GM12878 (cell line): ENCODE measurements at regions not wholly inside any gene's neighbourhood (a gene's known extent, or its start where the extent isn't known, plus 50 kb on each side); places are given as distances from the start of the nearest gene placed in this dataset.

Experiments used
- ATAC-seq: fragments of 200-7000 bp; cut with Tn5 transposase; 3 replicates; pipeline ENCODE4 v1.9.1; 2020; ENCODE audit warnings: mild to moderate bottlenecking, moderate library complexity
- BruUV-seq: library from RNA; stranded (reverse); fragments of 400-500 nt; replicated peaks from 2 replicates; lab custom pipeline; 2021; lab: Mats Ljungman, UMichigan
- CTCF ChIA-PET: fragments of 300-600 bp; sonication (Branson Sonifier 250); formaldehyde crosslinking; extraction: SDS; loops from one replicate; lab custom pipeline; 2021; ENCODE audit warnings: inconsistent platforms; lab: Yijun Ruan, JAX
- POLR2A ChIA-PET: fragments of 350-600 bp; formaldehyde crosslinking; extraction: SDS; loops from one replicate; lab custom pipeline; 2021; ENCODE audit warnings: inconsistent platforms; lab: Charles Lee
- RAD21 ChIA-PET: fragments of 300-600 bp; sonication (Branson Sonifier 250); formaldehyde crosslinking; loops from one replicate; lab custom pipeline; 2023; ENCODE audit warnings: antibody characterized with exemption; ENCODE audit not compliant: unreplicated experiment; lab: Charles Lee
- SMC1A ChIA-PET: fragments of 300-600 bp; sonication (Branson Sonifier 250); formaldehyde crosslinking; loops from one replicate; lab custom pipeline; 2023; ENCODE audit not compliant: unreplicated experiment, uncharacterized antibody; lab: Charles Lee
- DNase-seq: peaks from one replicate; pipeline ENCODE4 v3.0.0-alpha.2; 2011; ENCODE audit warnings: low read depth, low spot score
- FAIRE-seq: peaks from 3 replicates; lab custom pipeline; 2011; peaks lifted over from hg19 to GRCh38; lab: Jason Lieb, UNC
- H2AFZ ChIP-seq: 2 replicates; pipeline ENCODE4 v1.6.0; 2011; ENCODE audit warnings: low read depth, low read length, control low read depth; ENCODE audit not compliant: control insufficient read depth
- H3K27ac ChIP-seq: 2 replicates; pipeline ENCODE4 v1.5.1; 2011; ENCODE audit warnings: control low read depth; ENCODE audit not compliant: control insufficient read depth, insufficient read depth
- H3K27me3 ChIP-seq, 2 experiments: replicated peaks in 1 of 2; 2 replicates each; pipeline versions ENCODE4 v1.6.0 to v1.6.1; 2011; ENCODE audit warnings: low read length in 1 of 2; ENCODE audit not compliant: control insufficient read depth in 2 of 2, insufficient read depth in 2 of 2
- H3K36me3 ChIP-seq, 2 experiments: 2 replicates each; pipeline ENCODE4 v1.5.1; 2011; ENCODE audit warnings: low read length in 1 of 2; ENCODE audit not compliant: control insufficient read depth in 2 of 2, insufficient read depth in 2 of 2
- H3K4me1 ChIP-seq: 2 replicates; pipeline ENCODE4 v1.6.1; 2011; ENCODE audit warnings: mild to moderate bottlenecking, low read length, moderate library complexity, mixed read lengths; ENCODE audit not compliant: control insufficient read depth, insufficient read depth
- H3K4me2 ChIP-seq: 2 replicates; pipeline ENCODE4 v1.6.0; 2011; ENCODE audit warnings: control low read depth; ENCODE audit not compliant: control insufficient read depth, insufficient read depth
- H3K4me3 ChIP-seq: fragments of 200-600 bp; sonication (generic); 2 replicates; pipeline ENCODE4 v1.5.1; 2016
- H3K79me2 ChIP-seq: 2 replicates; pipeline ENCODE4 v1.6.0; 2011; ENCODE audit warnings: low read length; ENCODE audit not compliant: control insufficient read depth, insufficient read depth
- H3K9ac ChIP-seq: 2 replicates; pipeline ENCODE4 v1.8.0; 2011; ENCODE audit warnings: low read length, control low read depth, mixed read lengths; ENCODE audit not compliant: control insufficient read depth, insufficient read depth
- H3K9me3 ChIP-seq: replicated peaks from 3 replicates; pipeline ENCODE4 v1.5.1; 2011; ENCODE audit warnings: mild to moderate bottlenecking, low read length; ENCODE audit not compliant: control insufficient read depth, insufficient read depth
- H4K20me1 ChIP-seq: 2 replicates; pipeline ENCODE4 v1.6.0; 2011; ENCODE audit not compliant: control insufficient read depth, insufficient read depth
- CBX3 ChIP-seq: fragments of 200-600 bp; sonication (generic); IDR thresholded peaks from 2 replicates; pipeline ENCODE4 v1.6.1; 2016; ENCODE audit warnings: low read depth, borderline replicate concordance
- CHD1 ChIP-seq: IDR thresholded peaks from 2 replicates; pipeline ENCODE4 v1.6.1; 2012; ENCODE audit warnings: low read depth, low read length, improper control_type of control experiment
- CHD4 ChIP-seq: fragments of 200-600 bp; sonication (generic); IDR thresholded peaks from 2 replicates; pipeline ENCODE4 v1.6.1; 2016; ENCODE audit warnings: mild to moderate bottlenecking
- IRF4 ChIP-seq: IDR thresholded peaks from 2 replicates; pipeline ENCODE4 v1.6.1; 2011; ENCODE audit warnings: low read depth, low read length
- JUNB ChIP-seq: IDR thresholded peaks from 2 replicates; pipeline ENCODE4 v1.6.1; 2016; ENCODE audit warnings: antibody characterized with exemption, mild to moderate bottlenecking
- MEF2A ChIP-seq: IDR thresholded peaks from 2 replicates; pipeline ENCODE4 v1.6.1; 2011; ENCODE audit warnings: low read depth, mild to moderate bottlenecking, low read length, moderate library complexity; ENCODE audit not compliant: insufficient read depth
- MXI1 ChIP-seq: fragments of 150-350 bp; IDR thresholded peaks from 2 replicates; pipeline ENCODE4 v1.6.1; 2011; ENCODE audit warnings: low read depth, mild to moderate bottlenecking, inconsistent platforms, low read length, improper control_type of control experiment
- NKRF ChIP-seq: fragments of 450-650 bp; conservative IDR thresholded peaks from 2 replicates; pipeline ENCODE4 v1.6.1; 2017; ENCODE audit warnings: mild to moderate bottlenecking, moderate library complexity
- NR2F1 ChIP-seq: fragments of 450-650 bp; conservative IDR thresholded peaks from 2 replicates; pipeline ENCODE4 v1.6.1; 2017; ENCODE audit warnings: mild to moderate bottlenecking
- PML ChIP-seq: IDR thresholded peaks from 2 replicates; pipeline ENCODE4 v1.6.1; 2012; ENCODE audit warnings: low read length, inconsistent platforms
- POLR2A ChIP-seq: IDR thresholded peaks from 2 replicates; pipeline ENCODE4 v1.6.1; 2011; ENCODE audit warnings: low read depth, mild to moderate bottlenecking, low read length
- POLR2AphosphoS2 ChIP-seq: IDR thresholded peaks from 2 replicates; pipeline ENCODE4 v1.6.1; 2011; ENCODE audit warnings: low read depth, mild to moderate bottlenecking, low read length, improper control_type of control experiment, moderate library complexity
- POLR2AphosphoS5 ChIP-seq: IDR thresholded peaks from 2 replicates; pipeline ENCODE4 v1.6.1; 2011; ENCODE audit warnings: mild to moderate bottlenecking, low read length, inconsistent platforms
- POU2F2 ChIP-seq: IDR thresholded peaks from 3 replicates; pipeline ENCODE4 v1.6.1; 2011; ENCODE audit warnings: low read depth, mild to moderate bottlenecking, low read length, borderline replicate concordance
- RFX5 ChIP-seq: IDR thresholded peaks from 2 replicates; pipeline ENCODE4 v1.6.1; 2011; ENCODE audit warnings: low read depth, low read length, improper control_type of control experiment
- YBX1 ChIP-seq: fragments of 450-650 bp; IDR thresholded peaks from 2 replicates; pipeline ENCODE4 v1.6.1; 2016; ENCODE audit warnings: antibody characterized with exemption
- ZNF207 ChIP-seq: fragments of 450-650 bp; IDR thresholded peaks from 2 replicates; pipeline ENCODE4 v1.6.1; 2014; ENCODE audit warnings: antibody characterized with exemption, mild to moderate bottlenecking, borderline replicate concordance
- ZNF24 ChIP-seq: fragments of 450-650 bp; IDR thresholded peaks from 2 replicates; pipeline ENCODE4 v1.6.1; 2017; ENCODE audit warnings: antibody characterized with exemption, mild to moderate bottlenecking
- WGBS: methylation state at CpG from one replicate; pipeline ENCODE4 v1.1.6; 2016; ENCODE audit warnings: low lambda C conversion rate; ENCODE audit not compliant: insufficient replicate concordance, insufficient coverage; ENCODE audit errors: missing lambda C conversion rate; 5-methylcytosine and 5-hydroxymethylcytosine counted together
- in situ Hi-C: fragments of 300-500 bp; cut with MboI; formaldehyde crosslinking; loops from 9 replicates; pipeline ENCODE4 v1.14.3; 2018; ENCODE audit warnings: mixed read lengths
- intact Hi-C: fragments of 100-400 bp; cut with micrococcal nuclease; formaldehyde crosslinking; loops from one replicate; pipeline ENCODE4 v1.14.2; 2022; ENCODE audit not compliant: unreplicated experiment
- TF ChIP-seq, protein P1 (sequence below): IDR thresholded peaks from 2 replicates; pipeline ENCODE4 v1.6.1; 2011; ENCODE audit warnings: borderline replicate concordance, low read depth, mild to moderate bottlenecking, moderate library complexity, mixed read lengths, low read length; ENCODE audit not compliant: insufficient read depth; ENCODE audit errors: extremely low read length

GRCh38 chr22:48373626-48374173 lies 1454.0 kb downstream of the BRD1 start:
- H3K36me3 ChIP-seq: no peaks in the 10 kb centered on the region
- ATAC-seq (no peak), DNase-seq (no peak), FAIRE-seq (no peak)
- intact Hi-C loops (no loop called here), in situ Hi-C loops (no loop called here)
- no peaks in the 10 kb centered on the region for H3K4me1 ChIP-seq
- no peaks in the 10 kb centered on the region for H3K79me2 ChIP-seq
- H3K9ac ChIP-seq: no peak overlapping the region
- H2AFZ ChIP-seq: no peak overlapping the region
- WGBS: 8% methylated on average over 12 of the region's 12 CpGs
- ChIA-PET SMC1A (no interaction called here), CTCF (no interaction called here), RAD21 (no interaction called here), POLR2A (no interaction called here)
- H3K4me3 ChIP-seq: no peak overlapping the region
- H3K27ac ChIP-seq: no peak overlapping the region
- TF ChIP-seq YBX1: no peak
- TF ChIP-seq CBX3: no peak
- no peak for TF ChIP-seq POLR2AphosphoS2
- no peak for TF ChIP-seq POLR2A
- TF ChIP-seq ZNF24: no peak
- TF ChIP-seq MEF2A: no peak
- no peak for TF ChIP-seq NKRF
- no TSS peak for BruUV-seq
- H3K9me3 ChIP-seq: no peaks in the 10 kb centered on the region; the same call in 2 of the 3 replicates
- no peaks in the 10 kb centered on the region for H3K27me3 ChIP-seq
- H3K4me2 ChIP-seq: no peak overlapping the region
- no peaks in the 10 kb centered on the region for H4K20me1 ChIP-seq

GRCh38 chr22:48372390-48372789 lies 1455.3 kb downstream of the BRD1 start:
- WGBS: 33% methylated on average over 7 of the region's 7 CpGs
- intact Hi-C loops: no loop called here
- no peak for FAIRE-seq
- no peak for ATAC-seq
- POLR2A ChIA-PET: no interaction called here
- no peak overlapping the region for H3K27ac ChIP-seq
- no peaks in the 10 kb centered on the region for H3K36me3 ChIP-seq
- H4K20me1 ChIP-seq: no peaks in the 10 kb centered on the region
- no peaks in the 10 kb centered on the region; the same call in 2 of the 3 replicates for H3K9me3 ChIP-seq
- H3K79me2 ChIP-seq: no peaks in the 10 kb centered on the region
- H3K27me3 ChIP-seq: no peaks in the 10 kb centered on the region
- H3K4me2 ChIP-seq: no peak overlapping the region
- no peak overlapping the region for H2AFZ ChIP-seq
- CTCF ChIA-PET: no interaction called here
- RAD21 ChIA-PET: no interaction called here
- no peaks in the 10 kb centered on the region for H3K4me1 ChIP-seq
- DNase-seq: no peak
- no peak overlapping the region for H3K4me3 ChIP-seq
- in situ Hi-C loops: no loop called here
- SMC1A ChIA-PET: no interaction called here
- no peak overlapping the region for H3K9ac ChIP-seq
- no TSS peak for BruUV-seq
- TF ChIP-seq CBX3 (no peak), POLR2AphosphoS2 (no peak), RFX5 (no peak), PML (no peak), POU2F2 (no peak), JUNB (no peak), CHD1 (no peak), CHD4 (no peak), POLR2AphosphoS5 (no peak), NR2F1 (no peak), IRF4 (no peak), MXI1 (no peak), ZNF207 (no peak)
- TF ChIP-seq, protein P1, sequence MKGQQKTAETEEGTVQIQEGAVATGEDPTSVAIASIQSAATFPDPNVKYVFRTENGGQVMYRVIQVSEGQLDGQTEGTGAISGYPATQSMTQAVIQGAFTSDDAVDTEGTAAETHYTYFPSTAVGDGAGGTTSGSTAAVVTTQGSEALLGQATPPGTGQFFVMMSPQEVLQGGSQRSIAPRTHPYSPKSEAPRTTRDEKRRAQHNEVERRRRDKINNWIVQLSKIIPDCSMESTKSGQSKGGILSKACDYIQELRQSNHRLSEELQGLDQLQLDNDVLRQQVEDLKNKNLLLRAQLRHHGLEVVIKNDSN: no peak
